ENCODE measurements at regions not wholly inside any gene's neighbourhood (a gene's known extent, or its start where the extent isn't known, plus 50 kb on each side); places are given as distances from the start of the nearest gene placed in this dataset.

DNA sequence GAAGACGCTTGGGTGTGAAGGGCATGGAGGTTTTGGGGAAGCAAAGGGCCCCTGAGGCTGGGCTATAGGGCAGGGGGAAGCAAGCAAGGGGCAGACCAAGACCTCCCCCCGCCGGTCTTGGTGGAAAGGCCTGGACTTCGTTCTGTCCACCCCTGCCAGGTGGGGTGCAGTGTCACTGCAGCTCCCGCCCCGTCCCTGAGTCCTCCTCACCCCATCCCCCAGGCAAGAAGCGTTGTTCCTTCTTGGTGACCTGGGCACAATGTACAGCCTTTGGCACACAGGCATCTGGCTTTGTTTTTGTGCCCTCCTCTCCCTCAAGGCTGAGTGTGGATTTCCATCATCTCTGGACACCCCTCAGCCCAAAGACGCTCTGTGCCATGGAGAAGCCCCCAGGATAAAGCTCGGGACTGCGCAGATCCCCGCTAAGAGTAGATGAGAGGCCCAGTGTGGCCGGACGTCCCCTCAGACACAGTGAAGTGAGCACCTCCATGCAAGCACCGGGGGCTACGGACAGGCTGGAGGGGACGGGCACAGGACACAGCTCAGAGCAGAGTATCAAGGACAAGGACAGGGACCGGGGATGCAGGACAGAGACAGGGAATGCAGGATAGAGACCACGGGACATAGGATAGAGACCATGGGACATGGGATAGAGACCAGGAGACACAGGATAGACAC, 89.4 kb upstream of the ACTRT2 start:
- Histone ChIP-seq H3K4me2 (ENCODE audit: low read length) (no peak overlapping the region), H3K36me3 (ENCODE audit: insufficient read depth, low read length) (no peaks in the 10 kb centered on the region), H3K4me1 (ENCODE audit: insufficient read depth, low read length, poor library complexity, severe bottlenecking) (no peaks in the 10 kb centered on the region), H3K9me3 (ENCODE audit: low read length) (no peaks in the 10 kb centered on the region), H2AFZ (ENCODE audit: low read length) (no peak overlapping the region), H3K79me2 (ENCODE audit: insufficient read depth, low read depth, low read length) (no peaks in the 10 kb centered on the region), H3K27ac (ENCODE audit: low read depth, low read length, poor library complexity, severe bottlenecking) (no peak overlapping the region), H3K4me3 (ENCODE audit: low read depth, low read length, poor library complexity, severe bottlenecking) (no peak overlapping the region), H4K20me1 (ENCODE audit: insufficient read depth, low read length) (no peaks in the 10 kb centered on the region), H3K9me2 (ENCODE audit: insufficient read depth, low read length) (no peaks in the 10 kb centered on the region)
- POLR2A ChIA-PET = no interaction called here
- CTCF ChIA-PET (ENCODE audit: unreplicated experiment) = no interaction called here
- intact Hi-C loops (cut with micrococcal nuclease; ENCODE audit: unreplicated experiment) = no loop called here
- BruUV-seq (replicated peaks) = no TSS peak
- TF ChIP-seq EZH2phosphoT487 (IDR thresholded peaks at IDR 0.05; ENCODE audit: borderline replicate concordance, low read depth, low read length) = no peak
- TF ChIP-seq, protein P1, sequence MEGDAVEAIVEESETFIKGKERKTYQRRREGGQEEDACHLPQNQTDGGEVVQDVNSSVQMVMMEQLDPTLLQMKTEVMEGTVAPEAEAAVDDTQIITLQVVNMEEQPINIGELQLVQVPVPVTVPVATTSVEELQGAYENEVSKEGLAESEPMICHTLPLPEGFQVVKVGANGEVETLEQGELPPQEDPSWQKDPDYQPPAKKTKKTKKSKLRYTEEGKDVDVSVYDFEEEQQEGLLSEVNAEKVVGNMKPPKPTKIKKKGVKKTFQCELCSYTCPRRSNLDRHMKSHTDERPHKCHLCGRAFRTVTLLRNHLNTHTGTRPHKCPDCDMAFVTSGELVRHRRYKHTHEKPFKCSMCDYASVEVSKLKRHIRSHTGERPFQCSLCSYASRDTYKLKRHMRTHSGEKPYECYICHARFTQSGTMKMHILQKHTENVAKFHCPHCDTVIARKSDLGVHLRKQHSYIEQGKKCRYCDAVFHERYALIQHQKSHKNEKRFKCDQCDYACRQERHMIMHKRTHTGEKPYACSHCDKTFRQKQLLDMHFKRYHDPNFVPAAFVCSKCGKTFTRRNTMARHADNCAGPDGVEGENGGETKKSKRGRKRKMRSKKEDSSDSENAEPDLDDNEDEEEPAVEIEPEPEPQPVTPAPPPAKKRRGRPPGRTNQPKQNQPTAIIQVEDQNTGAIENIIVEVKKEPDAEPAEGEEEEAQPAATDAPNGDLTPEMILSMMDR (conservative IDR thresholded peaks at IDR 0.05; ENCODE audit: low read length) = no peak
- no peak for DNase-seq (ENCODE audit: low spot score)

GRCh38 chr1:2932671-2933350, 88.5 kb upstream of the ACTRT2 start:
- H3K9me3 ChIP-seq (ENCODE audit: low read length) = no peaks in the 10 kb centered on the region
- no peaks in the 10 kb centered on the region for H3K79me2 ChIP-seq (ENCODE audit: insufficient read depth, low read depth, low read length)
- H3K4me2 ChIP-seq (ENCODE audit: low read length) = no peak overlapping the region
- H4K20me1 ChIP-seq (ENCODE audit: insufficient read depth, low read length) = no peaks in the 10 kb centered on the region
- CTCF ChIA-PET (ENCODE audit: unreplicated experiment) = no interaction called here
- TF ChIP-seq, protein P1 (conservative IDR thresholded peaks at IDR 0.05; ENCODE audit: low read length) = no peak
- H3K4me1 ChIP-seq (ENCODE audit: insufficient read depth, low read length, poor library complexity, severe bottlenecking) = no peaks in the 10 kb centered on the region
- intact Hi-C loops (cut with micrococcal nuclease; ENCODE audit: unreplicated experiment) = no loop called here
- no peak for DNase-seq (ENCODE audit: low spot score)
- no peaks in the 10 kb centered on the region for H3K36me3 ChIP-seq (ENCODE audit: insufficient read depth, low read length)
- no TSS peak for BruUV-seq (replicated peaks)
- H2AFZ ChIP-seq (ENCODE audit: low read length) = no peak overlapping the region
- no peak overlapping the region for H3K27ac ChIP-seq (ENCODE audit: low read depth, low read length, poor library complexity, severe bottlenecking)
- no peak overlapping the region for H3K4me3 ChIP-seq (ENCODE audit: low read depth, low read length, poor library complexity, severe bottlenecking)
- H3K9me2 ChIP-seq (ENCODE audit: insufficient read depth, low read length) = no peaks in the 10 kb centered on the region
- POLR2A ChIA-PET = no interaction called here

DNA sequence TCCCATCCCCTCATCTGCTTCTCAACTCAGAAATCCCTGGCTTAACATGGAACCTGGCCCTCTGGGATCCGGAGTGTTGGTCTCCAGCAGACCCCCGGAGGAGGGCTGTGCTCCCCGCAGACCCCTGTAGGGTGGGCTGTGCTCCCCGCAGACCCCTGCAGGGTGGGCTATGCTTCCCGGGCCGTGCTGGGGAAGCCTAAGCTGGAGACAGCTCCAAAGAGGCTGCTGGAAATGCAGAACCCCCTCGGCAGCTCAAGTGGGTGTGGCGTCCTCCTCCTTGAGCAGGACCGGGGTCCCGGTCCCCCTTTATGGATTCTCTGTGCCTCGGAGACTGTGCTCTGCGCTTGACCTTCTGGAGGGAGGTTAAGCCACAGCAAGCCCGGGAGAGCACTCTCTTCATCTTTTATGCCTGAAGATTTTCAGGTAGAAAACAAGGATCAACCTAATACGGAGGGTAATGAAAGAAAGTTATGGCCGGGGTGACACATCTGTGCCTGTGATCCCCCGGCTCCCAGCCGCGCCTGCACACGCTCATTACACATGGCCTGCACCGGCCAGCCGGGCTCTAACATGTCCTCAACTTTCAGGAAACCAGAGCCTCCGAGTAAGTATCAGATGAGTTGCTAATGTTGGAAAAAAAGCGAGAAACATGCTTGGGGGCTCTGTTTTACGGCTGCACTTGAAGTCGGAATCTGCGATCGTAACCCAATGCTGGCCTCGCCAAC, 87.7 kb upstream of the ACTRT2 start:
- DNase-seq (ENCODE audit: low spot score) = no peak
- POLR2A ChIA-PET = no interaction called here
- CTCF ChIA-PET (ENCODE audit: unreplicated experiment) = no interaction called here
- H3K4me1 ChIP-seq (ENCODE audit: insufficient read depth, low read length, poor library complexity, severe bottlenecking) = no peaks in the 10 kb centered on the region
- no peaks in the 10 kb centered on the region for H3K9me3 ChIP-seq (ENCODE audit: low read length)
- H3K4me2 ChIP-seq (ENCODE audit: low read length) = no peak overlapping the region
- no peak overlapping the region for H2AFZ ChIP-seq (ENCODE audit: low read length)
- no peaks in the 10 kb centered on the region for H3K79me2 ChIP-seq (ENCODE audit: insufficient read depth, low read depth, low read length)
- no peaks in the 10 kb centered on the region for H4K20me1 ChIP-seq (ENCODE audit: insufficient read depth, low read length)
- no TSS peak for BruUV-seq (replicated peaks)
- intact Hi-C loops (cut with micrococcal nuclease; ENCODE audit: unreplicated experiment) = no loop called here
- H3K27ac ChIP-seq (ENCODE audit: low read depth, low read length, poor library complexity, severe bottlenecking) = no peak overlapping the region
- H3K4me3 ChIP-seq (ENCODE audit: low read depth, low read length, poor library complexity, severe bottlenecking) = no peak overlapping the region
- H3K9me2 ChIP-seq (ENCODE audit: insufficient read depth, low read length) = no peaks in the 10 kb centered on the region
- no peaks in the 10 kb centered on the region for H3K36me3 ChIP-seq (ENCODE audit: insufficient read depth, low read length)
- TF ChIP-seq EZH2phosphoT487 (IDR thresholded peaks at IDR 0.05; ENCODE audit: borderline replicate concordance, low read depth, low read length) = no peak
- TF ChIP-seq, protein P1 (conservative IDR thresholded peaks at IDR 0.05; ENCODE audit: low read length) = no peak
